IPS-15b (cell line): ENCODE measurements at regions not wholly inside any gene's neighbourhood (a gene's known extent, or its start where the extent isn't known, plus 50 kb on each side); places are given as distances from the start of the nearest gene placed in this dataset.

Experiments
- H3K27me3 ChIP-seq: one replicate; pipeline ENCODE4 v1.6.1; 2013; ENCODE audit warnings: low read length; ENCODE audit not compliant: control insufficient read depth, insufficient read depth
- H3K36me3 ChIP-seq: one replicate; pipeline ENCODE4 v1.6.1; 2013; ENCODE audit warnings: low read length; ENCODE audit not compliant: control insufficient read depth, insufficient read depth
- H3K4me1 ChIP-seq: one replicate; pipeline ENCODE4 v1.6.1; 2013; ENCODE audit warnings: mild to moderate bottlenecking, low read length; ENCODE audit not compliant: control insufficient read depth, insufficient read depth
- H3K4me3 ChIP-seq: one replicate; pipeline ENCODE4 v1.5.1; 2013; ENCODE audit warnings: low read depth, low read length
- H3K9ac ChIP-seq: one replicate; pipeline ENCODE4 v1.6.1; 2013; ENCODE audit warnings: low read depth, mild to moderate bottlenecking, low read length
- H3K9me3 ChIP-seq: one replicate; pipeline ENCODE4 v1.6.1; 2013; ENCODE audit warnings: mild to moderate bottlenecking, low read length; ENCODE audit not compliant: control insufficient read depth, insufficient read depth

GRCh38 chr2:158002079-158002478 is 99.6 kb upstream of the UPP2 start:
- H3K27me3 ChIP-seq: no peaks in the 10 kb centered on the region
- H3K36me3 ChIP-seq: no peaks in the 10 kb centered on the region
- H3K4me1 ChIP-seq: no peaks in the 10 kb centered on the region
- no peak overlapping the region for H3K4me3 ChIP-seq
- H3K9ac ChIP-seq: no peak overlapping the region
- no peaks in the 10 kb centered on the region for H3K9me3 ChIP-seq

- Histone ChIP-seq H3K4me1 (no peaks in the 10 kb centered on the region), H3K9me3 (no peaks in the 10 kb centered on the region), H3K4me3 (no peak overlapping the region), H3K9ac (no peak overlapping the region), H3K27me3 (no peaks in the 10 kb centered on the region), H3K36me3 (no peaks in the 10 kb centered on the region)
These were observed 104.9 kb upstream of the UPP2 start for GRCh38 chr2:157996799-157997198.

GRCh38 chr2:157995117-157995516 is 106.6 kb upstream of the UPP2 start:
- Histone ChIP-seq H3K9ac (no peak overlapping the region), H3K36me3 (no peaks in the 10 kb centered on the region), H3K4me1 (no peaks in the 10 kb centered on the region), H3K9me3 (no peaks in the 10 kb centered on the region), H3K27me3 (no peaks in the 10 kb centered on the region), H3K4me3 (no peak overlapping the region)

- Histone ChIP-seq H3K27me3 (no peaks in the 10 kb centered on the region), H3K4me1 (no peaks in the 10 kb centered on the region), H3K4me3 (no peak overlapping the region), H3K9me3 (no peaks in the 10 kb centered on the region), H3K9ac (no peak overlapping the region), H3K36me3 (no peaks in the 10 kb centered on the region)
These were observed 109.7 kb upstream of the UPP2 start for GRCh38 chr2:157991932-157992331.

- H3K36me3 ChIP-seq: no peaks in the 10 kb centered on the region
- H3K27me3 ChIP-seq: no peaks in the 10 kb centered on the region
- H3K9ac ChIP-seq: no peak overlapping the region
- H3K4me1 ChIP-seq: no peaks in the 10 kb centered on the region
- H3K9me3 ChIP-seq: no peaks in the 10 kb centered on the region
- H3K4me3 ChIP-seq: no peak overlapping the region
These were observed 111.5 kb upstream of the UPP2 start for GRCh38 chr2:157990173-157990572.

GRCh38 chr2:157989227-157989626 is 112.4 kb upstream of the UPP2 start:
- H3K9me3 ChIP-seq: no peaks in the 10 kb centered on the region
- H3K4me1 ChIP-seq: no peaks in the 10 kb centered on the region
- no peak overlapping the region for H3K4me3 ChIP-seq

GRCh38 chr2:157986761-157987160 is 110.6 kb upstream of the ACVR1 start:
- no peaks in the 10 kb centered on the region for H3K27me3 ChIP-seq
- H3K36me3 ChIP-seq: no peaks in the 10 kb centered on the region
- H3K4me1 ChIP-seq: no peaks in the 10 kb centered on the region
- no peak overlapping the region for H3K4me3 ChIP-seq
- no peak overlapping the region for H3K9ac ChIP-seq
- no peaks in the 10 kb centered on the region for H3K9me3 ChIP-seq

More at GRCh38 chr2:157989227-157989626, 112.4 kb upstream of the UPP2 start:
- Histone ChIP-seq H3K36me3 (no peaks in the 10 kb centered on the region), H3K27me3 (no peaks in the 10 kb centered on the region), H3K9ac (no peak overlapping the region)

- H3K27me3 ChIP-seq: no peaks in the 10 kb centered on the region
- H3K4me3 ChIP-seq: no peak overlapping the region
- no peaks in the 10 kb centered on the region for H3K9me3 ChIP-seq
- H3K9ac ChIP-seq: no peak overlapping the region
- H3K36me3 ChIP-seq: no peaks in the 10 kb centered on the region
- H3K4me1 ChIP-seq: no peaks in the 10 kb centered on the region
These were observed 108.7 kb upstream of the ACVR1 start for GRCh38 chr2:157984866-157985265.

- Histone ChIP-seq H3K36me3 (no peaks in the 10 kb centered on the region), H3K9ac (no peak overlapping the region), H3K4me1 (no peaks in the 10 kb centered on the region), H3K27me3 (no peaks in the 10 kb centered on the region), H3K9me3 (no peaks in the 10 kb centered on the region), H3K4me3 (no peak overlapping the region)
These were observed 103.9 kb upstream of the ACVR1 start for GRCh38 chr2:157980020-157980419.

- Histone ChIP-seq H3K4me1 (no peaks in the 10 kb centered on the region), H3K36me3 (no peaks in the 10 kb centered on the region), H3K9ac (no peak overlapping the region), H3K4me3 (no peak overlapping the region), H3K27me3 (no peaks in the 10 kb centered on the region), H3K9me3 (no peaks in the 10 kb centered on the region)
These were observed 95.6 kb upstream of the ACVR1 start for GRCh38 chr2:157971702-157972101.

- Histone ChIP-seq H3K27me3 (no peaks in the 10 kb centered on the region), H3K9ac (no peak overlapping the region), H3K4me1 (no peaks in the 10 kb centered on the region), H3K9me3 (no peaks in the 10 kb centered on the region), H3K36me3 (no peaks in the 10 kb centered on the region), H3K4me3 (no peak overlapping the region)
These were observed 91.7 kb upstream of the ACVR1 start for GRCh38 chr2:157967856-157968255.

- no peak overlapping the region for H3K4me3 ChIP-seq
- no peaks in the 10 kb centered on the region for H3K27me3 ChIP-seq
- H3K9ac ChIP-seq: no peak overlapping the region
These were observed 83.1 kb upstream of the ACVR1 start for GRCh38 chr2:157959249-157959648.

GRCh38 chr2:157957596-157957995 is 81.5 kb upstream of the ACVR1 start:
- Histone ChIP-seq H3K27me3 (no peaks in the 10 kb centered on the region), H3K4me1 (peaks cover 2% of the 10 kb centered on the region), H3K9me3 (no peaks in the 10 kb centered on the region), H3K9ac (no peak overlapping the region), H3K4me3 (no peak overlapping the region), H3K36me3 (no peaks in the 10 kb centered on the region)

More at GRCh38 chr2:157959249-157959648, 83.1 kb upstream of the ACVR1 start:
- peaks cover 2% of the 10 kb centered on the region for H3K4me1 ChIP-seq
- H3K9me3 ChIP-seq: no peaks in the 10 kb centered on the region
- no peaks in the 10 kb centered on the region for H3K36me3 ChIP-seq
